Stomach (tissue), 8 donors: ENCODE measurements at regions not wholly inside any gene's neighbourhood (a gene's known extent, or its start where the extent isn't known, plus 50 kb on each side); places are given as distances from the start of the nearest gene placed in this dataset.

ENCODE experiments used
- DNase-seq, 2 donors: peaks; one replicate each; pipeline versions ENCODE4 v3.0.0 to v3.0.0-alpha.2; 2013 to 2019
- H3K27ac ChIP-seq, 5 donors: fragments of 200-600 bp in 4 of 5; sonication (generic) in 4 of 5; one replicate each; pipeline ENCODE4 v1.5.1; 2013 to 2019; ENCODE audit warnings: mild to moderate bottlenecking in 1 of 5, moderate library complexity in 1 of 5
- H3K27me3 ChIP-seq, 3 donors: fragments of 200-600 bp; sonication (generic); one replicate each; pipeline ENCODE4 v1.5.1; 2017 to 2019; ENCODE audit warnings: mixed run types in 1 of 3
- H3K36me3 ChIP-seq, 4 donors: fragments of 200-600 bp; sonication (generic); 1 replicate in 3 of 4; 2 replicates in 1 of 4; pipeline ENCODE4 v1.5.1; 2016 to 2019
- H3K4me1 ChIP-seq, 4 donors: fragments of 200-600 bp; sonication (generic); one replicate each; pipeline ENCODE4 v1.5.1; 2016 to 2019
- H3K4me3 ChIP-seq, 4 donors: fragments of 200-600 bp; sonication (generic) in 3 of 4; one replicate each; pipeline ENCODE4 v1.5.1; 2016 to 2019; ENCODE audit warnings: mild to moderate bottlenecking in 1 of 4
- H3K9me3 ChIP-seq, 4 donors: fragments of 200-600 bp; sonication (generic); one replicate each; pipeline ENCODE4 v1.5.1; 2016 to 2019
- CTCF ChIP-seq, 7 experiments: fragments of 450-650 bp in 4 of 7; fragments of 200-600 bp in 3 of 7; sonication (generic) in 3 of 7; IDR thresholded peaks; one replicate each; pipeline ENCODE4 v1.5.1; 2016 to 2019; ENCODE audit warnings: antibody characterized with exemption in 7 of 7, control low read depth in 2 of 7, mild to moderate bottlenecking in 1 of 7
- EP300 ChIP-seq: sonication (generic); formaldehyde crosslinking; IDR thresholded peaks from one replicate; pipeline ENCODE4 v1.6.1; 2017; ENCODE audit warnings: antibody characterized with exemption
- POLR2A ChIP-seq, 4 donors: fragments of 450-650 bp; IDR thresholded peaks; one replicate each; pipeline ENCODE4 v1.6.1; 2016; ENCODE audit warnings: antibody characterized with exemption in 4 of 4, control low read depth in 2 of 4, mild to moderate bottlenecking in 1 of 4, moderate library complexity in 1 of 4
- POLR2AphosphoS5 ChIP-seq, 3 donors: sonication (generic); formaldehyde crosslinking; IDR thresholded peaks; one replicate each; pipeline ENCODE4 v1.6.1; 2016; ENCODE audit warnings: antibody characterized with exemption in 3 of 3
- WGBS, 5 donors: extraction: QIAGEN DNeasy Blood & Tissue Kit in 3 of 5; methylation state at CpG; one replicate each; pipeline versions ENCODE4 v1.1.5 to v1.1.7; 2013 to 2018; 5-methylcytosine and 5-hydroxymethylcytosine counted together
- intact Hi-C: fragments of 100-400 bp; cut with DNase I; formaldehyde crosslinking; loops from one replicate; pipeline ENCODE4 v1.15.1; 2023; ENCODE audit warnings: low total_unique reads
- donor health status: healthy with polysubstance abuse.
- donor health status: Bipolar disorder and iron deficiency.
- donor health status: healthy.

GRCh38 chr2:223230352-223230751 is 178.4 kb downstream of the KCNE4 start:
- H3K27me3 ChIP-seq: no peaks in the 10 kb centered on the region
- H3K4me3 ChIP-seq: no peak overlapping the region
- H3K36me3 ChIP-seq: no peaks in the 10 kb centered on the region
- H3K4me1 ChIP-seq: no peaks in the 10 kb centered on the region
- intact Hi-C loops: no loop called here
- no peak overlapping the region for H3K27ac ChIP-seq
- WGBS, 5 donors: 79 to 88% (median 86%) methylated on average over 2 of the region's 2 CpGs
- H3K9me3 ChIP-seq: no peaks in the 10 kb centered on the region
- no peak for TF ChIP-seq EP300
- TF ChIP-seq POLR2AphosphoS5 (IDR thresholded peaks at IDR 0.05): no peak
- TF ChIP-seq CTCF (IDR thresholded peaks at IDR 0.05): no peak
- no peak for TF ChIP-seq POLR2A (IDR thresholded peaks at IDR 0.05)
- no peak for DNase-seq

GRCh38 chr2:223232285-223232684 is 180.3 kb downstream of the KCNE4 start:
- intact Hi-C loops: no loop called here
- Histone ChIP-seq H3K4me1 (no peaks in the 10 kb centered on the region), H3K27ac (no peak overlapping the region), H3K27me3 (no peaks in the 10 kb centered on the region), H3K9me3 (no peaks in the 10 kb centered on the region), H3K4me3 (no peak overlapping the region), H3K36me3 (no peaks in the 10 kb centered on the region)
- TF ChIP-seq CTCF (IDR thresholded peaks at IDR 0.05) (no peak), POLR2AphosphoS5 (IDR thresholded peaks at IDR 0.05) (no peak), POLR2A (IDR thresholded peaks at IDR 0.05) (no peak), EP300 (no peak)
- WGBS, 5 donors: 56 to 77% (median 71%) methylated on average over 1 of the region's 1 CpG
- DNase-seq: peak in 1 of 2 donors; percentile 27

GRCh38 chr2:223232896-223233295 is 180.9 kb downstream of the KCNE4 start:
- Histone ChIP-seq H3K9me3 (no peaks in the 10 kb centered on the region), H3K4me3 (no peak overlapping the region), H3K27ac (no peak overlapping the region), H3K4me1 (no peaks in the 10 kb centered on the region), H3K27me3 (no peaks in the 10 kb centered on the region), H3K36me3 (no peaks in the 10 kb centered on the region)
- no peak for DNase-seq
- no peak for TF ChIP-seq POLR2A (IDR thresholded peaks at IDR 0.05)
- no peak for TF ChIP-seq CTCF (IDR thresholded peaks at IDR 0.05)
- TF ChIP-seq POLR2AphosphoS5 (IDR thresholded peaks at IDR 0.05): no peak
- no peak for TF ChIP-seq EP300
- WGBS, 5 donors: 77 to 88% (median 81%) methylated on average over 2 of the region's 2 CpGs
- intact Hi-C loops: no loop called here

GRCh38 chr2:223235986-223236385 is 184.0 kb downstream of the KCNE4 start:
- 72 to 77% (median 75%) methylated on average over 2 of the region's 2 CpGs for WGBS, 5 donors
- no peak overlapping the region for H3K4me3 ChIP-seq
- no peak for DNase-seq
- TF ChIP-seq CTCF (IDR thresholded peaks at IDR 0.05) (no peak), POLR2A (IDR thresholded peaks at IDR 0.05) (no peak), EP300 (no peak), POLR2AphosphoS5 (IDR thresholded peaks at IDR 0.05) (no peak)
- no peaks in the 10 kb centered on the region for H3K36me3 ChIP-seq
- H3K27ac ChIP-seq: no peak overlapping the region
- H3K9me3 ChIP-seq: no peaks in the 10 kb centered on the region
- H3K27me3 ChIP-seq: no peaks in the 10 kb centered on the region
- intact Hi-C loops: no loop called here
- H3K4me1 ChIP-seq: no peaks in the 10 kb centered on the region
